HG03039 (cell line): ENCODE measurements at regions not wholly inside any gene's neighbourhood (a gene's known extent, or its start where the extent isn't known, plus 50 kb on each side); places are given as distances from the start of the nearest gene placed in this dataset.

Experiments
- ATAC-seq: cut with Tn5 transposase; IDR thresholded peaks from one replicate; pipeline ENCODE4 v1.9.1; 2021; ENCODE audit warnings: mild to moderate bottlenecking, moderate library complexity; ENCODE audit not compliant: unreplicated experiment

GRCh38 chr12:41983394-41983793 lies 161.3 kb downstream of the GXYLT1 start:
- no peak for ATAC-seq

DNA sequence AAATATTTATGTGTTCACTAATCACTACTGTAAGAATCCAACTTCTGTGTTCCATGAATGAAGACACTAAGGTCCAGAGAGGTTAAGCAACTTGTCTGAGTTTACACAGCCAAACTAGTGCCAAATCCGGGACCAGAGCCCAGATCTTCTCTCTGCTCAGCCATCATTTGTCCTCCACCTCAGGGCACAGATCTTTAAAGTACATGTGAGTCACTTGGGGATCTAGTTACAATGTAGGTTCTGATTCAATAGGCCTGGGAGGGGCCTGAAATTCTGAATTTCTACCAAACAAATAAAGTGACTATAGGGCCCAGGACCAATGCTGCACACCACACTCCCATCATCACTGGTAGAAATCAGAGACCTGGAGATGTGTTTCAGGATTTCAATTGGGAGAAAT lies 162.9 kb downstream of the GXYLT1 start:
- no peak for ATAC-seq

GRCh38 chr12:41981013-41981412 lies 163.7 kb downstream of the GXYLT1 start:
- ATAC-seq = no peak

DNA sequence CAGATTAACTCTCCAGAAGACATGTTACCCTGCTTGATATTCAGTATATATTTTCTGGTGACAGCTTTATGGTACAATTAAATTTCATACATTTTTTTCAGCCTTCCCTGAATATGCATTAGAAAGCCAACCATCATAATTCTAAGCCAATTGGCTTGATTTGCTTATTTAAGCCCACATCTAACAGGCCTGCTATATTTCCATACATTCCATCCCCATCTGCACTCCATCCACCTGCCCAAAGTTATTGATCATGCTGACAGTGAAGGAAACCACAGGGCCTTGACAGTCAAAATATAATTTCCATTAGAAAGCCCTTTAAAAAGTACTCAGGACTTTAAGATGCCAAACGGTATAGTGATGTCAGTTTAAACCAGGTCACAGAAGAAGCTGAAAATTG lies 164.3 kb downstream of the GXYLT1 start:
- ATAC-seq = no peak

- no peak for ATAC-seq
Observed at GRCh38 chr12:41979574-41979973, 165.1 kb downstream of the GXYLT1 start.

- no peak for ATAC-seq
Observed at GRCh38 chr12:41972598-41972997, 172.1 kb downstream of the GXYLT1 start.

DNA sequence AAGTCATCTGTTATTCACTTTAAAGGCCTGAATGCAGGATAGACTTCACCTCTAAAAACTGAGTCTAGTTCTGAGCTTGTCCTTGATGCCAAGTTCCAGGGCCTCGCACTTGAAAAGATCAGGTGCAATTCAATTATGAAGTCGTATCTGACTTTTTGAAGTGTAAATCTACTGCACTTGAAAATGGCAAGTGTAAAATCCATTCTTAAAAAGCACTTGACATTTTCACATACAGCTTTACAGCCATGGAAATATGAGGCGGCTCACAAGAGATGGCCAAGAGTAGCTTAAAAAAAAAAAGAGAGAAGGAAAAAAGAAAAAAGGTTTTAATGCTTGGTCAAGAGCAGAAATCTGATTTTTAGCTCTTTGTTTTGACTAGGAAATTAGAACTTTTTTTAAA lies 172.5 kb downstream of the GXYLT1 start:
- no peak for ATAC-seq

DNA sequence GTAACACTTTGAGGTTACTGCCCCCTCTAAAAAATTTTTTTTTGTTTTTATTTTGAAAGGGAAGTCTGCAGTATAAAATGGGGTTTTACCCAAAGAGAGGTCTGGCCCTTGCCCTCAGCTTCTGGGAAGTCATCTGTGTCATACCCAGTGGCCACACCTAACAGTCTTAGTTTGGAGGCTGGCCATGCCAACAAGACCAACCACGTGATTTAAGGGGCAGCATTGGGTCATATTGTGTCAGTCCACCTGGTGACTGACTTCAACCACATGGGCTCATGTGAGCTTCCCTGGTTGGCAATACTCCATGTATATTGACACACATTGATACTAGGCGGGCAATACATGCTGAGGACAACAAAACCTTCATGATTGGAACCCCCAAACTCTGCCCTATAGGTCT lies 173.9 kb downstream of the GXYLT1 start:
- ATAC-seq = no peak

- ATAC-seq = no peak
Observed at GRCh38 chr12:41968599-41968998, 176.1 kb downstream of the GXYLT1 start.

DNA sequence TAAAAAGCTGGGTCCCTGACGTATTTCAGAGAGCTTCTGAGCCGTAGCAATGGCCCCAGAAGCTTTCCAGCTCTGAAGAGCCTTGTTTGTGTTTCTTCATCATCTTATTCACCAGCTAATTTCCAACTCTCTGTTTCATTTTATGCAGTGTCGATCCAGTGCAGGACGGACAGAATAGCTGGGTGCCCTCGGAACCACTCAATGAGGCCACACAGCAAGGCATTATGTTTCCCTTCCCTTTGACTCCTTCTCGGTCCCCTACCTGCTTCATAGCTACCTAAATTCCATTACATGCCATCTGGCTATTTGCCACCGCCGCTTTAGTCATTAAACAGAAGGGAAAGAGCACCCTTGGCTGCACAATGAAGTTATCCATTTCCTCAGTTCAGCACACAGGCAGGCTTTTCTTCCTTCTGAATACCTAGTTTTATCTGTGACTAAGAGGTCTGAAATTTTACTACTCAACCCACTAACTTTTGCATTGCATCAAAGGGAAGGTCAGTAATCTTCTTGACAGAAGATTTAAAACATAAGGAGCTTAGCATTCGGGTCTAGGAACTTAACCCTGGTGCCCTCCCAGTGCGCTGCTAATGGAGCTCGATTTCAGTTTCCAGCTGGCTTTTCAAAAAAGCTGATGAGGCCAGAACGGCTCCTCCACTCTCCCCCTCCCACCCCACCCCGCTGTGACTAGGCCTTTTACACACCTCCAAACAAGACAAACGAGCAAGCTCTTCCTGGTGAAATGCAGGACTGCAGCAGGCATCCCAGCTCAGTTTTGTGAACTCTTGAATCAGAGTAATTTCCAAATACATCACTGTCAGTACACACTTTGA lies 176.8 kb downstream of the GXYLT1 start:
- no peak for ATAC-seq

- no peak for ATAC-seq
Observed at GRCh38 chr12:41966916-41967315, 177.8 kb downstream of the GXYLT1 start.

- ATAC-seq = no peak
Observed at GRCh38 chr12:41966001-41966400, 178.7 kb downstream of the GXYLT1 start.

- ATAC-seq = no peak
Observed at GRCh38 chr12:41963398-41963797, 181.3 kb downstream of the GXYLT1 start.

- no peak for ATAC-seq
Observed at GRCh38 chr12:41962171-41962572, 182.5 kb downstream of the GXYLT1 start.

- ATAC-seq = no peak
Observed at GRCh38 chr12:41959271-41959670, 185.4 kb downstream of the GXYLT1 start.

GRCh38 chr12:41956353-41956752 lies 188.3 kb downstream of the GXYLT1 start:
- ATAC-seq = no peak

- no peak for ATAC-seq
Observed at GRCh38 chr12:41950455-41950854, 194.2 kb downstream of the GXYLT1 start.

DNA sequence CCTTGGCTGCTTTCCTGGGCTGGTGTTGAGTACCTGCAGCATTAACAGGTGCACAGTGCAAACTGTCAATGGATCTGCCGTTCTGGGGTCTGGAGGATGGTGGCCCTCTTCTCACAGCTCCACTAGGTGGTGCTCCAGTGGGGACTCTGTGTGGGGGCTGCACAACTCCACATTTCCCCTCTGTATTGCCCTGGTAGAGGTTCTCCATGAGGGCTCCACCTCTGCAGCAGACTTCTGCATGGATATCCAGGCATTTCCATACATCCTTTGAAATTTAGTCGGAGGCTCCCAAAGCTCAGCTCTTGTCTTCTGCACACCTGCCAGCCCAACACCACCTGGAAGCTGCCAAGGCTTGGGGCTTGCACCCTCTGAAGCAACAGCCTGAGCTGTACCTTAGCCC lies 198.6 kb downstream of the GXYLT1 start:
- ATAC-seq = no peak

- no peak for ATAC-seq
Observed at GRCh38 chr12:41944216-41944615, 200.5 kb downstream of the GXYLT1 start.

DNA sequence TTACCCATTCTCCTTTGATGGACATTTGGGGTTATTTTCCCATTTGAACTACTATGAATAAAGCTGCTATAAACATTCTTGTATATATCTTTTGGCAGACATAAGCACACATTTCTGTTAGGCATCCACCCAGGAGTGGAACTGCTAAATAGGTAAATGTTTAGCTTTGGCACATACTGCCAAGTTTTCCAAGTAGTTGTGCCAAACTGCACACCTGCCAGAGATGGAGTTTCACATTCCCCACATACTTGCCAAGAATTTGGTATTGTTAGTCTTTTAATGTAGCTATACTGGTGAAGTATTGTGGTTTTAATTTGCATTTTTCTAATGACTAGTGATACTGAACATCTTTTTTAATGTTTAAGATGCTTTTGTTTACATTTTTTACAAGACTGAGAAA lies 201.0 kb downstream of the GXYLT1 start:
- no peak for ATAC-seq

DNA sequence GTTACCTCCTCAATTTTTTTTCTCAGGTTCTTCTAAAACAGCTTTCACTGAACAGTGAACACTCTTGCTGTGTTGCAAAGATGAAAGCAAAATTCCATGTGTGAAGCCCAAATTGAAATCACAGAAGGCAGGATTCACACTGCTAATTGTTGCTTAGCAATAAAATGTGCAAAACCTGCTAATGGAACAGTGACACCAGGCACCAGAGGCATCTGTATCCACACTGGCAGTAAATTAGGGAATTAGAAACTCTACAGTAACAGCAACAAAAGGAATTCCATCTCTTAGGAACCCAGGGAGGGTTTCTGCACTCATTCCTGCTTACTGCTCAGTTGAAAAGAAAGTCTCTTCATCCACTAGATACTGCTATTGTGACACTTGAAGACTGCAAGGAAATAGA lies 202.3 kb downstream of the GXYLT1 start:
- ATAC-seq = no peak

DNA sequence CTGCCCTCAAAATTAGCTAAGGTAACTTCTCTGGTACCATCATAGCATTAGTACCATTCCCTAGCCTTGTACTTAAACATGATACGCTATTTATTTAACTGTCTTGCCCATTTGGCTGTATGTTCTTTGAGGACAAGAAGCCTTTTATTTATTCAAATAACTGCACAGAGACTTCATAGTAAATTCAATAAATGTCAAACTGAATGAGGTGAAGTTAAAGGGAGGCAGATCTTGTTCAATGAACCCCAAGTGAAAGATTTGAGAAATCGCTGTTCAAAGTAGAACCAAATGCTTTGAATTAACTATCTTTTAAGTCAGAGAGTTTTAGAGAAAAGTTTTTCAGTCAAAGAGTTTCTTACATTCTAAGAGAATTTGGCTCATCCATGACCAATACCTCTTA lies 203.6 kb downstream of the GXYLT1 start:
- no peak for ATAC-seq

GRCh38 chr12:41940571-41940970 lies 204.1 kb downstream of the GXYLT1 start:
- ATAC-seq = no peak
